Ascending aorta (tissue), 2 donors: ENCODE measurements at regions not wholly inside any gene's neighbourhood (a gene's known extent, or its start where the extent isn't known, plus 50 kb on each side); places are given as distances from the start of the nearest gene placed in this dataset.

Experiments used
- DNase-seq, 2 donors: peaks; one replicate each; pipeline ENCODE4 v3.0.0-alpha.2; 2019; ENCODE audit warnings: low spot score in 2 of 2
- H3K27ac ChIP-seq, 2 donors: fragments of 200-600 bp; sonication (generic); one replicate each; pipeline ENCODE4 v1.5.1; 2016 to 2017; ENCODE audit warnings: mild to moderate bottlenecking in 1 of 2
- H3K27me3 ChIP-seq: fragments of 200-600 bp; sonication (generic); one replicate; pipeline ENCODE4 v1.5.1; 2017
- H3K36me3 ChIP-seq, 2 donors: fragments of 200-600 bp; sonication (generic); one replicate each; pipeline ENCODE4 v1.5.1; 2016
- H3K4me1 ChIP-seq, 2 donors: fragments of 200-600 bp; sonication (generic); one replicate each; pipeline ENCODE4 v1.5.1; 2016 to 2017; ENCODE audit warnings: mild to moderate bottlenecking in 1 of 2
- H3K4me3 ChIP-seq, 2 donors: fragments of 200-600 bp; sonication (generic); one replicate each; pipeline ENCODE4 v1.5.1; 2016 to 2017; ENCODE audit warnings: mild to moderate bottlenecking in 1 of 2
- H3K9me3 ChIP-seq, 2 donors: fragments of 200-600 bp; sonication (generic); one replicate each; pipeline ENCODE4 v1.5.1; 2016
- CTCF ChIP-seq, 3 experiments: fragments of 200-600 bp in 2 of 3; fragments of 450-650 bp in 1 of 3; sonication (generic) in 2 of 3; IDR thresholded peaks; one replicate each; pipeline ENCODE4 v1.5.1; 2016 to 2019; ENCODE audit warnings: antibody characterized with exemption in 3 of 3, mild to moderate bottlenecking in 1 of 3, moderate library complexity in 1 of 3
- intact Hi-C: fragments of 100-400 bp; cut with DNase I; formaldehyde crosslinking; loops from one replicate; pipeline ENCODE4 v1.15.1; 2023

DNA sequence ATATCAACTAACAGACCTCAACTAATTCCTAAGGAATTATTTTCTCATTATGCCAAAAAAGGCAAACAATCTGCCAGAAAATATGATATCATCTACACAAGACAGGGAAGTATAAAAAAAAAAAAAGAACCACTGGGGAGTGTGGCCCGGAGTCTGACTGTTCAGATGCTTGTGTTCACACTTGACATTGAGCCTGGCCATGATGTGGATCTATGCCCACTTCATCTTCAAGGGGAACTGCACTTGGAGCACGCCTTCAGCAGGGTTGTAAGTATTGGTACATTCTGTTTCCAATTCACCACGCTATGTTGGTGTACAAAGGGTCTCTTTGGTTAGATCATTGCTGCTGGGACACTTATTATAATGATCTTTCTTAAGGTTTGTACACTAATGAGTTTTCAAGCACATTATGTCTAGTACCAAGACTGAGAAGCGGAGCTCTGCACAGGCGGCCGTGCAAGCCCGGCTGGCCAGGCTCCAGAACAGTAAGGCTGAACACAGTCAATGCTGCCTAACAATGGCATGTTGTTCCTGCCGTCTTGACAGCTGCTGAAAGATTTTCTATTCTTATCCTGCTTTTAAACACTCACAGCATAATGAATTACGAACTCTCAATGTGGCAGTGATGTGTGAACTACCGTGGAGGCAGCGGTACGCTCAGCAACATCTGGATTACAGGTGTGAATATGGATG lies 788.4 kb upstream of the SOX11 start:
- TF ChIP-seq CTCF (IDR thresholded peaks at IDR 0.05), result no peak
- no peaks in the 10 kb centered on the region for H3K9me3 ChIP-seq
- no peak overlapping the region for H3K27ac ChIP-seq
- no peak for DNase-seq
- intact Hi-C loops, result no loop called here
- no peak overlapping the region for H3K4me3 ChIP-seq
- no peaks in the 10 kb centered on the region for H3K27me3 ChIP-seq
- no peaks in the 10 kb centered on the region for H3K36me3 ChIP-seq
- H3K4me1 ChIP-seq, result no peaks in the 10 kb centered on the region

- Histone ChIP-seq H3K9me3 (no peaks in the 10 kb centered on the region), H3K27me3 (no peaks in the 10 kb centered on the region), H3K27ac (no peak overlapping the region), H3K4me1 (no peaks in the 10 kb centered on the region), H3K4me3 (no peak overlapping the region), H3K36me3 (no peaks in the 10 kb centered on the region)
- TF ChIP-seq CTCF (IDR thresholded peaks at IDR 0.05), result no peak
- intact Hi-C loops, result no loop called here
- no peak for DNase-seq
Observed at GRCh38 chr2:4908461-4908860, 783.7 kb upstream of the SOX11 start.

DNA sequence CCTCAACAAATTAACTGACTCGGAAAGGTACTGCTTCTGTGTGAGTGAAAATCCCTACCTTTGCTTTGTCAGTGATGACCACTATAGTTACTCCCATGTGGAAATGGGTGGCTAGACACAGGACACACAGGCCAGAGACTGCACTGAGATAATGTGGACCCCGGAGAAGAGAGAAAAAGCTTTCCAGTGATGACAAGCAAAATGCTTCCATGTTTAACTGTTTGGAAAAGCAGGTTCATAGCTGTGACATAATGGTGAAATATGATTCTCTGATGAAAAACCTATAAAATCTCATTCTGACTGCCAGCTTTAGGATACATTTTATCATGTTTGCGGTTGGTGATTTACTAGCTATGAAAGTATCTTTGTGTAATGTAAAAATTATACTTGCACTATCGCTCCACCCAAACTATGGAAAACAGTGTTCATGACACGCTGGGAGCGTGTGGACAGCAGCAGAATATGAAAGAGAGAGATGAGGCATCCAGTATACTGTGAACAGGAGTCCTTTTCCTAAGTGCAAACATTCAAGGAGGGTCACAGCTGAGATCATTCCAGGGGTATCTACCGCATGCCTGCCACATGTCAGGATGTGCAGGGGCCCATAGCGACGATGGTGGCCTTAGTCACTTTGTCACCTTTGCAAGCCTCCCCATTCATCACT lies 782.7 kb upstream of the SOX11 start:
- no peak overlapping the region for H3K4me3 ChIP-seq
- no peaks in the 10 kb centered on the region for H3K36me3 ChIP-seq
- DNase-seq, result no peak
- H3K27ac ChIP-seq, result no peak overlapping the region
- no peaks in the 10 kb centered on the region for H3K27me3 ChIP-seq
- no peaks in the 10 kb centered on the region for H3K4me1 ChIP-seq
- no peak for TF ChIP-seq CTCF (IDR thresholded peaks at IDR 0.05)
- H3K9me3 ChIP-seq, result no peaks in the 10 kb centered on the region
- intact Hi-C loops, result no loop called here

DNA sequence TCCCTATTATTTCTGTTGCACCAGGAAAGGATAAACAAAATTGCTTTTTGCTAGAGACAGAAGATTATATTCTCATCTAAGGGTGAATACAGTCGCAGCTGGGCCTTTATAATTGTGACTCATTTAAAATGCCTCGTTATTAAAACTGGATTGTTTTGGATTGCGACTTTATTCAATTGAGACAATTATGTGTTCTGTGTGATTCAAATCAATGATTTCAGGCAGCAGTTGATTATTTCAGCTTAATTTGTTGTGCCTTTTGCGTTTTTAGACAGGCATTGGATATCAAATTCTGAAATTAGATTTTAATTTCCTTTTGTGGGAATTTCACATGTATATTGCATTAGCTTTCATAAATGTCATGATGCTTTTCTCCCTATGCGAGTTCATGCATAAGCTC lies 778.1 kb upstream of the SOX11 start:
- no peak overlapping the region for H3K4me3 ChIP-seq
- H3K27ac ChIP-seq, result no peak overlapping the region
- no peak for DNase-seq
- no peaks in the 10 kb centered on the region for H3K27me3 ChIP-seq
- intact Hi-C loops, result no loop called here
- no peaks in the 10 kb centered on the region for H3K4me1 ChIP-seq
- no peaks in the 10 kb centered on the region for H3K36me3 ChIP-seq
- TF ChIP-seq CTCF (IDR thresholded peaks at IDR 0.05), result no peak
- no peaks in the 10 kb centered on the region for H3K9me3 ChIP-seq

- DNase-seq, result no peak
- H3K4me1 ChIP-seq, result no peaks in the 10 kb centered on the region
- H3K4me3 ChIP-seq, result no peak overlapping the region
- no peaks in the 10 kb centered on the region for H3K9me3 ChIP-seq
- no peaks in the 10 kb centered on the region for H3K27me3 ChIP-seq
- no peak for TF ChIP-seq CTCF (IDR thresholded peaks at IDR 0.05)
- intact Hi-C loops, result no loop called here
- H3K27ac ChIP-seq, result no peak overlapping the region
- H3K36me3 ChIP-seq, result no peaks in the 10 kb centered on the region
Observed at GRCh38 chr2:4914551-4914950, 777.6 kb upstream of the SOX11 start.
